Ishikawa (cell line): ENCODE measurements at regions not wholly inside any gene's neighbourhood (a gene's known extent, or its start where the extent isn't known, plus 50 kb on each side); places are given as distances from the start of the nearest gene placed in this dataset.

Experiments
- CEBPB ChIP-seq: IDR thresholded peaks from 2 replicates; pipeline ENCODE4 v1.6.1; 2012
- CREB1 ChIP-seq: IDR thresholded peaks from 2 replicates; pipeline ENCODE4 v1.6.1; 2012; ENCODE audit warnings: low read depth
- EGR1 ChIP-seq: IDR thresholded peaks from 2 replicates; pipeline ENCODE4 v1.6.1; 2012
- EP300 ChIP-seq: IDR thresholded peaks from 2 replicates; pipeline ENCODE4 v1.6.1; 2012; ENCODE audit warnings: borderline replicate concordance
- FOXM1 ChIP-seq: IDR thresholded peaks from 2 replicates; pipeline ENCODE4 v1.6.1; 2012; ENCODE audit warnings: low read depth, borderline replicate concordance
- MAX ChIP-seq: IDR thresholded peaks from 2 replicates; pipeline ENCODE4 v1.6.1; 2012
- NFIC ChIP-seq: IDR thresholded peaks from 2 replicates; pipeline ENCODE4 v1.6.1; 2012
- RAD21 ChIP-seq: IDR thresholded peaks from 2 replicates; pipeline ENCODE4 v1.6.1; 2012; ENCODE audit warnings: low read depth
- REST ChIP-seq: IDR thresholded peaks from 2 replicates; pipeline ENCODE4 v1.6.1; 2012; ENCODE audit warnings: low read depth, mild to moderate bottlenecking
- TAF1 ChIP-seq: IDR thresholded peaks from 2 replicates; pipeline ENCODE4 v1.6.1; 2012; ENCODE audit warnings: low read depth, mild to moderate bottlenecking
- TCF12 ChIP-seq: IDR thresholded peaks from 2 replicates; pipeline ENCODE4 v1.6.1; 2012; ENCODE audit warnings: low read depth
- TEAD4 ChIP-seq: IDR thresholded peaks from 2 replicates; pipeline ENCODE4 v1.6.1; 2012
- USF1 ChIP-seq: IDR thresholded peaks from 2 replicates; pipeline ENCODE4 v1.6.1; 2012
- YY1 ChIP-seq: IDR thresholded peaks from 2 replicates; pipeline ENCODE4 v1.6.1; 2012; ENCODE audit warnings: low read depth
- ZBTB7A ChIP-seq: IDR thresholded peaks from 2 replicates; pipeline ENCODE4 v1.6.1; 2012; ENCODE audit warnings: low read depth

GRCh38 chr7:37535841-37536240 lies 87.2 kb upstream of the ELMO1 start:
- TF ChIP-seq USF1 (no peak), FOXM1 (no peak), TAF1 (no peak), CREB1 (no peak), EP300 (no peak), EGR1 (no peak), REST (no peak), RAD21 (no peak), TEAD4 (no peak), YY1 (no peak), ZBTB7A (no peak), NFIC (no peak), CEBPB (no peak), TCF12 (no peak)

GRCh38 chr7:37536706-37537105 lies 88.0 kb upstream of the ELMO1 start:
- TF ChIP-seq TAF1, result no peak
- no peak for TF ChIP-seq CEBPB
- TF ChIP-seq MAX, result no peak
- no peak for TF ChIP-seq RAD21
- TF ChIP-seq CREB1, result no peak
- TF ChIP-seq ZBTB7A, result no peak
- no peak for TF ChIP-seq NFIC

- no peak for TF ChIP-seq EP300
- no peak for TF ChIP-seq USF1
- no peak for TF ChIP-seq CEBPB
- TF ChIP-seq RAD21, result no peak
- TF ChIP-seq TCF12, result no peak
- no peak for TF ChIP-seq NFIC
- no peak for TF ChIP-seq ZBTB7A
- TF ChIP-seq YY1, result no peak
- no peak for TF ChIP-seq TAF1
- no peak for TF ChIP-seq MAX
- TF ChIP-seq EGR1, result no peak
- TF ChIP-seq TEAD4, result no peak
- no peak for TF ChIP-seq REST
- no peak for TF ChIP-seq CREB1
- TF ChIP-seq FOXM1, result no peak
Measured at GRCh38 chr7:37537439-37537838, 88.8 kb upstream of the ELMO1 start.

GRCh38 chr7:37538945-37539344 lies 90.3 kb upstream of the ELMO1 start:
- no peak for TF ChIP-seq EGR1
- no peak for TF ChIP-seq CEBPB
- TF ChIP-seq RAD21, result no peak
- TF ChIP-seq TCF12, result no peak
- TF ChIP-seq NFIC, result no peak
- no peak for TF ChIP-seq MAX
- no peak for TF ChIP-seq USF1
- TF ChIP-seq REST, result no peak
- no peak for TF ChIP-seq TAF1
